Right renal pelvis (tissue), 4 donors: ENCODE measurements at regions not wholly inside any gene's neighbourhood (a gene's known extent, or its start where the extent isn't known, plus 50 kb on each side); places are given as distances from the start of the nearest gene placed in this dataset.
"Not testable (repeated sequence)": the region's sequence is repeated elsewhere in the genome, so short reads cannot be mapped to it uniquely, and the experiment has no call there.

Experiments used
- DNase-seq, 4 donors: peaks; one replicate each; pipeline ENCODE4 v3.0.0-alpha.2; 2013; ENCODE audit warnings: low read depth in 4 of 4, low spot score in 3 of 4, missing footprints in 1 of 4

DNA sequence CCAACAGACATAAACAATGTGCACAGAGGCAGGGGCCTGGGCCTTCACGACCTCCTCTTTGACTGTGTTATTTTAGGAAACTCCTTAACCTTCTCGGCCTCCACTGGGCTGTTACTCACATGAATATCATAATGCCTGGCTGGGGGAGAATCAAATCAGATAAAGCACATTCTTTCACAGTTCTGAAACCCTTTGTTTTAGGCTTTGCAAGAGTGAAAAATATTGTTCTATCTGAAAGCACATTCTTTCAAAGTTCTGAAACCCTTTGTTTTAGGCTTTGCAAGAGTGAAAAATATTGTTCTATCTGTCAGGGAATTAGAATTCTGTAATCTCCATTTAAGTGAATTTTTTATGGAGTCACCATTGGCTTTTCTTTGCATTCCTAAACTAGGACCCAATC, 50.7 kb upstream of the SYNDIG1 start:
- DNase-seq = no peak

DNA sequence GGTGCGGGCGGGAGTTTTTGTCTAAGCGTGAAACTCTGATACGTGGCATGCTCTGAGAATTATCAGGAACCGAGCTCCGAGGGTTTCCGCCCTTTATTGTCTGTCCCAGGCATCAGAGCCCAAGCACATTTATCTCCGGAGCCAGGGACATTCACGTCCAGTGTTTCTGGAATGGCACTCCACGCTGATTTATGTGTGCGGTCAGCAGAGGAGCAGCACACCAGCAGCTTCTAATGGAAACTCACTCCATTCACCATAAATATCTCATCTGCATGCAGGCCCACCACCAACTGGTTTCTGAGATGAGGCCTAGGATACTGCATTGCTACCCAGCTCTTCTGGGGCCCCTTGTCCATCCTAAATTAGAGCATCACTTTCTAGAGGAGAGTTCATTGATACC, 51.9 kb upstream of the SYNDIG1 start:
- DNase-seq = no peak

DNA sequence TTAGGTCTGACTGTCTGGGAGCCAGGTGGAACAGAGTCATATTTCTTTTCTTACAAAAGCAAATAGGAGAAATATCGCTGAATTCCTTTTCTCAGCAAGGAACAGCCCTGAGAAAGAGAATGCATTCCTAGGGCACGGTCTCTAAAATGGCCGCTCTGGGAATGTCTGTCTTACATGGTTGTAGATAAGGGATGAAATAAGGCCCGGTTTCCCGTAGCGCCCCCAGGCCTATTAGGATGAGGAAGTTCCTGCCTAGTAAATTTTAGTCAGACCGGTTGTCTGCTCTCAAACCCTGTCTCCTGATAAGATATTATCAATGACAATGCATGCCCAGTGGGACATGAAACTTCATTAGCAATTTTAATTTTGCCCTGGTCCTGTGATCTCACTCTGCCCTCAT, 54.0 kb upstream of the SYNDIG1 start:
- DNase-seq = not testable (repeated sequence)

DNA sequence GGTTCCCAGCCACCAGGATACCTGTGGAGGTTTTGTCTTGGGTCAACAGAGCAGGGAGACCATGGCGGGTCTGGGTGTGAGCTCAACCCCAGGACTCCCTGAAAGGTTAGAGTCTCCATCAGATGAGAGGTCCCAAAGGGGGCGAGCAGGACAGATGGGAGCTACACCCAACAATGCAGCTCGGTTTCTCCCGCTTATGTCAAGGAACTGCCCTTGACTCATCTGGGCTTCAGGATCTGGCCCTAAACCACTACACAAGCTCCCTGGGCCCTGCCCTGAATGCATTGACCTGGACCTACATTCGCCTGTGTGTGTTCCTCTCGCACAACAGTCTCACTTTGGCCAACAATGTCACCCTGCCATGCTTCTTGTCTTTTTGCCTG, 57.6 kb upstream of the SYNDIG1 start:
- DNase-seq = no peak

DNA sequence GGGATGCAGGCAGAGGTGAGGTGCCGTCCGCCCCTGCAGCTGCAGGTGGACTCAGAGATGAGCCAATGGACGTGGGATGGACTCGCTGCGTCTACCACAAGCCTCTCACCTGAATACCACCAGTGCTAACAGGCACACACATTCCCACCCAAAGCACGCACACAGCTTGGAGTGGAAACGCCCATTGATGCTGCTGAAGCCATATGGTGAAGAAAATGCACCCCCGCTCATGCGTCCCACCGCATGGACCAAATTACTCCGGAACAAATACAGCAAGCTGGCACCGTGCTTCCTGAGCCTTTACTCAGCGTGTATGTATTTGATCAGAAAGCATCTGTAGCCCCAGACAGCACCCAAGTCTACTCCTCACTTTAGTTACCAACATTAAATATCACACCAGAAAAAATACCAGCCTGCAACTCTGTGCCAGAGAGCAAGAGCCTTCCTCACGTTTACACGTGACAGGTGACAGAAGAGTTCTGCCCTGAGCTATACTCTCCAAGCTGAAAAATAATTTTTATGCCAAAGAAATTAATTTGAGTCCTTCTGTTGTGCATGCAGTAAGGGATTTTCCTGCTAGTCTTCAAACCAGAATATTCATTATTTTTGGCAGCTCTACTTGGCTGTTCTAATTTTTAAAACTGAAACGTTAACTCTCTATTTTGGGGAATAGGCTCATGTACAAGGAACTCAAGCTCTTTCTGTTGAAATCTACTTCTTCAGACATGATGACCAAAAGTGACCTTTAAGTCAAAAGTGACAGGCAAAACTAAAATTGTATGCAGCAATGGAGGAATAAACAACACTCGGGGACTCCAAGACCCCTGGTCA, 58.2 kb upstream of the SYNDIG1 start:
- DNase-seq = no peak

DNA sequence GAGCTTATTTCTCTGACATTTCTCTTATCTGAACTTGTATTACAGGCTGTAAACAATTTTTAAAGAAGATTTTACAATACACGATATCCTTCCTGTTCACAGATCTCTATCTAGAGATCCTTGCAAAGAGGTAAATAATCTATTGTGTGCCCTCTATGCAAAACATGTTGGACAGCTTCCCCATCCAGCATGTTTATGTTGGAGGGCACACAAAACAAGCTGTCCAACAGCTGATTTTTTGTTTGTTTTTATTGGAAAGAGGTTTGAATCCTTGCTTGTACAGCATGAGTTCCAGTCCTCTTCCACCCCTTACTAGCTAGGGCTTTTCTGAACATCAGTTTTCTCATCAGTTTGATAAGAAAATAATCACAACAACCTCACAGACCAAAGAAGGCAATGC, 62.3 kb upstream of the SYNDIG1 start:
- DNase-seq = no peak

DNA sequence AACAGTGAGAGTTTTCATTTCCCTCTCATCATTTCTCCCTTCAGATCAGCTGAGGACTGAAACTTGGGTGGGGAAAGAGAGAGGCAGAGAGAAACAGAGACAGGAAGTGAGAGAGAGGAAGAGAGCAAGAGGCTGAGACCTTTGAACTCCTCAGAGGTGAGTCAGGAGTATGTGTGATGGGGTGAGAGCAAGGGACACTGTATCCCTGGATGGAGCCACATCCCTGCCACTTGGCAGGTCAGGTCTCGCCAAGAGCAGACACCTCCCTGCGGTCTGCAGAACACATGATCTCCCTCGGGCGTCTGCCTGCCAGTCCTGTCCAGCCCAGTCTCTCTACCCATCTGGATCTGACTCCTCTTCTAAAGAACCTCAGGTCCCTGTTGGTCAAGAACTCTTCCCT, 62.7 kb upstream of the SYNDIG1 start:
- no peak for DNase-seq

DNA sequence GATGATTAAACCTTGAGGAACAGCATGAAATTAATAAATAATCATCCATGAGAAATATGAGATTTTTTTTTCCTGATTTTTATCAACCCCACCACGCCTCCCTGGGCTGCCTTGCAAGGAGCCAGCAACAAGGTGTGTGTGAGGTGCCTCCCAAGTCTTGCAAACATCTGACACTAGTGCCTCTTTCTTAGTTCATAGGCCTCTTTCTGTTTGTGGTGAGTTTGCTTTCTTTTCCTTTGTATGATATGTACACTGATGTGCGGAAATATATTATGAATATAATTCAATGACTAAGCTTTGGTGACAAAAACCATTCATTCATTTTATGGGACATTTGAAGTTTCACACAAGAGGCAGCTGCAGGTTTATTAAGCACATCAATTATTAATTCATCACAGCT, 63.2 kb upstream of the SYNDIG1 start:
- DNase-seq = no peak

DNA sequence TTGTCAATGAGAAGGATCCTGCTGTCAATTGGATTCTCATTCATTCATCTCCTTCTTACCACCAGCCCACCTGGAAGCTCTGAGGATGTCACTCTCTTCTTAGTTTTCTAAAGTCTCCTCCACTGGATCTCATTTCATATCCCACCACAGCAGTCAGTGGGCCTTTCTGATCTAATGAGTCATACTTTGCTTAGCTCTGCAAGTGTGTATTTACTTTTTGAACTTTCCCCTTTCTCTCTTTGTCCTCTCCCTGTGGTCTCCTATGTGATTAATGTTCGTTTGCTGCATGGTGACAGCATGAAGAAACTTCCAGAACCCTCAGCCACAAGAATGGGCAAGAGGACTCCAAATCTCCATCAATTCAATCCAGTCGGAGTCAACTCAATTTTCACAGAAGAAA, 63.6 kb upstream of the SYNDIG1 start:
- no peak for DNase-seq

DNA sequence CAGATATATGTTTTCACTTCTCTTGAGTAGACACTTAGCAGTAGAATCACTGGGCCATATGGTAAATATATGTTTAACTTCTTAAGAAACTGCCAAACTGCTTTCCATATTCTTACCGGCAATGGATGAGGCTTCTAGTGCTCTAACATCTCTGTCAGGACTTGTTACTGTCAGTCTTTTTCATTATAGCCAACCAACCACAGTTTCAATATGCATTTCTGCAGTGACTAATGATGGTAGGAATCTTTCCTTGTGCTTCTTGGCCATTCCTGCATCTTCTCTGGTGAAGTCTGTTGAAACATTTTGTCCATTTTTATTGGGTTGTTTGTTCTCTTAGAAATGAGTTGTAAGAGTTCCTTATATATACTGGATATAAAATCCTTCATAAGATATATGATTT, 66.0 kb upstream of the SYNDIG1 start:
- no peak for DNase-seq

DNA sequence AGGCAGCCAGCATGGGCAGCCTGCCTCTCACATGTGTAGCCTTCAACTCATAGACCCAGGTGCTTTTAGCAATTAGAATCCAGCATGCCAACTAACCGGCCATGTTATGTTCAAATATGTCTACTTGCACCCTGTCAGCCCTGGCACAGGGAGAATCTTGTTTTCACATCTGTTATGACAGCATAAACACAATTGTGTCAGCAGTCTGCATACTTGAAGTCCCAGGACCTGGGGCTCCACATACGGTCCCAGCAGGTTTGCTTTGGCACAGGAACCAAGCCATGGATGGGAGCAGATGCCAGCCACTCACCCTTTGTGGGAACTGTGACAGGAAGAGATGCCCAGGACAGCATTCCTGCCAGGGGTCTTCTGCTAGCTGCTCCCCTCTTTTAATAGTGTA, 67.2 kb upstream of the SYNDIG1 start:
- DNase-seq = no peak

DNA sequence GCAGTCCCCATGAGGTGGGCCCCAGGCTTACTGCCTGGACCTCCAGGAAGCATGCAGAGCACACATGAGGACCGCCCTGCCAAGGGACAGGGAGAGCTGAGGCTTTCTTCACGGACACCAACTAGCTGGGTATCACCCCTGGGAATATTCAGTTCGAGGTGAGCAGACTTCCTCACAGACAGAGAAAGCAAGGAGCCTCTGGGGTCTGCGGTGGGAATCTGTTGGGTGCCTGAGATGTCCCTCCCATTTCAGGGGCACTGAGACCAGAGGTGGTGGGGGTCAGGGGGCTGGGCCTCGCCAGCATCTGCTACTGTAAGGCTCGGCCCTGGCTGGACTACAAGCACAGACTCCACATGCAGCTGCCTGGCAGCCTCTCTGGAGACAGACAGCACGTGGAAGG, 74.3 kb upstream of the SYNDIG1 start:
- DNase-seq = no peak

DNA sequence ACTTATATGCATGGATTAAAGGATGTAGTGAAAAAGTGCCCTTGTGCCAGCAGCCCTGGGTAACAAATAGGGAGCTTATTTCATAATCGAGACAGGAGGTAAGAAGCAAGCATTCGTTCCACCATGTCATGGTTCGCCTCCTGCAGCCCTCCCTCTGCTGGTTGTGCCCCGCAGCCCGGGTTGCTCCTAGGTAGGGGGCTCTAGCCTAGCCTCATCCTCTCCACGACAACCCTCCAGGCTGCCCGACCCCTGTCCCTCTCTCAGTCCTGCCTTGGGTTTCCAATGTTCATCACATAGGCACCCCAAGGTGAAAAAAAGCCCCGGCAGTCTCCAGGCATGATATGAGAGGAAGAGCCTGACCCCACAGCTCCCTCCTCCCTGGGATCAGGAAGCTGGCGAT, 75.5 kb upstream of the SYNDIG1 start:
- DNase-seq = no peak

DNA sequence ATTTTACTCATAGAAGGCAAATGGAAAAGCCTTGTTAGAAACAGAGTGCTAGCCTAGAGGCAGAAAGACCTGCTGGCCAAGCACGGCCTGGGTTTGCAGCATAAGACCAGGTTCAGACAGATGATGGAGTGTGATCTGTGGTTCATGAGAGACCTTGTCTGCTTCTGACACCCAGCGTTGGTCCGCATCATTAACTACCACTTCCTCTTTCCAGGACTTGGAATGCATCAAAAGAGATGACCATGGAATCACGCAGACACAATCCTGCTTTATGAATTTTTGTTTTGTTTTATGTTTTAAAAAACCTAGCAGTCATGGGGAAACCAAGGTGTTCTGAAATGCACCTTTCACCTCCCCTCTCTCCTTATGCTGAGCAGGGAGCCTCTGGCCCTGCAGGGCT, 76.8 kb upstream of the SYNDIG1 start:
- no peak for DNase-seq

DNA sequence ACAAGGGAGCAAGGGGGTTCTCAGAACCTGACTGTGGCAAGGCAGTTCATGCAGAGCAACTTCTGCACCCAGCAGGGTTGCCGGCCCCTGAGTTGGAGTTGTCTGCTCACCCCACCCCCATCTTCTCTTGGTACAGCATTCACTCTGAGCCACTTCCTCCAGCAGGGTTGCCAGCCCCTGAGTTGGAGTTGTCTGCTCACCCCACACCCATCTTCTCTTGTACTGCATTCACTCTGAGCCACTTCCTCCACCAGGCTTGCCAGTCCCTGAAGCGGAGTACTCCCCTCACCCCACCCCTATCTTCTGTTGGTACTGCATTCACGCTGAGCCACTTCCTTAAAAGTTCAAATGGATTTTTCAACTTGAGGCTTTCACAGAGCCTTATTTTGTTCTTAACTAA, 79.7 kb upstream of the SYNDIG1 start:
- DNase-seq = no peak

DNA sequence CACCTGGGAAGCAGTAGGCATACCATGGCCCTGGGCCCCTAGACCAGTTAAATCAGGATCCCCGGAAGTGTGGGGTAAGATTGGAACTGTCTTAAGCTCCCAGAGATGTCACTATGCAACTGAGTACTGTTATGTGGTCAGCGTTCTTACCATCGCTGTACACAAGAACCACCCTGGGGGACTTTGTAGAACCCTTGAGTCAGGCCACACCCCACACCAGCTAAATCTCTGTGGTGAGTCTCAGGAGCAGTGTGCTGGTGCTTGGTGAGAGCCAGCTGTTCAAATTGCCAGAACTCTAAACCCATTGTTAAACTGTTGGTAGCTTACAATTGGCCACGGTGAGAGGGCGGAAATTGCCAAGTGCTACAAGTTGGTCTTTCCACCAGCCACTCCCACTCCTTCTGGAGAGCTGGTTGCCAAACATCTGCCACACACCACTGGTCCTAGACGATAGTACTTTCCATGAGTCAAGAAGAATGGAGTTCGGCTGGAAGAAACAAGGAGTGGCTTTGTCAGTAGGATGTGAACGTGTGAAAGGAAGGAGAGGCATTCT, 80.5 kb upstream of the SYNDIG1 start:
- no peak for DNase-seq

DNA sequence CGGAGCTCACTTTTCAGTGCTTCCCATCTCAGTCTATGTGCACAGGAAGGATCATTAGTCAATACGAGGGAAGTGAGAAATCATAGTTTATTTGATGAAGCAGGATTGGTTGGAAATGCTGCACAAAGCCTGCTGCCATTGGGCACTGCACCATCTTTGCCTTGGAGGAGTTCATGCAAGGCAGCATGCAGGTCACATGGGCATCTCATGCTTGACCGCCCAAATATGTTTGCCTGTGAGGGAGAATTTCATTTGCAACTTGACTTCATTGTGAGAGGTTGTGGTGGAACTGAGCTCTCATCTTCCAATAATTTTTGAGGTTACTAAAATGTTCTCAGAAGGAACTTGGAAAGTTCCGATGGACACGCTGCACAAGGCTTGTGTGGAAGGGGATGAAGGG, 83.9 kb upstream of the SYNDIG1 start:
- DNase-seq = no peak

DNA sequence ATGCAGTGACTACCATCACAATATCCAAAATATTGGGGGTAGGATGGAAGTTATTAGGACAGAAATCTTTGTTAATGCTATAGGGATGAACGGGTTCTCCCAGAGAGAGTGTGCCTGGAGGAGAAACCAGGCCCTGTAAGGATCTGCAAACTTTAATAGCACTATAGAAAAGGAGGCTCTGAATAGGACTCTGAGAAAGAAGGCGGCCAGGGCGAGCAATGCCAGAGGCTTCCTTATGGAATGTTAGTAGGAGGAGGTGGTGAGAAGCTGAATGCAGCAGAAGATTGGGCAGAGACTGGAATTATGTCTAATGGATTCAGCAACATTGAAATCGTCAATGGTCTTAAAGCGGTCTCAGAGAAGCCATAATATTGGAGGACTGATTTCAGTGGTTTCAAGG, 84.6 kb upstream of the SYNDIG1 start:
- no peak for DNase-seq

DNA sequence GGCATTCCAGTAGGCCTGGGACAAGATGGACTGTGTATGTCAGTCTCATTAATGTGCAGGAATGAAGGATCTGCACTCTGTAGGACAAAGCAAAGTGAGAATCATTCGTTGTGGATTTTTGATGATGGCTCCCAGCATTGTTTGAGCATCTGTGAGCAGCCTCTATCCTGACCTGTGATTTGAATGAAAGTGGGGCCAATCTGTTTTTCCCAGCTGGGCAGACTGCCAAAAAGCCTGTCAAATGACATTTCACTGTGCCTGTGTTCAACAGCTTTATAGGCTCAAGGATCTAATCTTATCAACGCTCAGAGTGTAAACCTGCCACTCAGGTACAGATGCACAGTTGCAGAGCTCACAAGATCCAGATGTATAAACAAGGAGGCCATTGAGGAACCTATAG, 86.7 kb upstream of the SYNDIG1 start:
- peak; percentile 28 to 40 (median 38) for DNase-seq

DNA sequence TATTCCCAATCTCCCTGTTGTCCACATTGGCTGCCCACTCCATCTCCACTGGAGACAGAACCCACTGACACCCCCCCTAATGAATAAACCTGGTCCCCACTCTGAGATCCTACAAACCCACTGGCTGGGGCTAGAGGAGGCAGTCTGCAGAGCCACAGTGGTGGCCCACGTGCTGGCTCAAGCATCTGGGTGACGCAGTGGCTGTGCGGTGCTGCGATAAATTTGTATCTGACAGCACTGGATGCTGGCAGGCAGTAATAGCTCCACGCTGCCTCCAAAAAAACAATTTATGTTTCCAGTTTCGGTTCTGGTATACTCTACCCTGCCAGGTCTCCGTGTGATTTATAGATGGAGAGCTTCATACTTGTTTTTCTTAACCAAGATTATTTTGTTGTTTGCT, 87.1 kb upstream of the SYNDIG1 start:
- DNase-seq = no peak

DNA sequence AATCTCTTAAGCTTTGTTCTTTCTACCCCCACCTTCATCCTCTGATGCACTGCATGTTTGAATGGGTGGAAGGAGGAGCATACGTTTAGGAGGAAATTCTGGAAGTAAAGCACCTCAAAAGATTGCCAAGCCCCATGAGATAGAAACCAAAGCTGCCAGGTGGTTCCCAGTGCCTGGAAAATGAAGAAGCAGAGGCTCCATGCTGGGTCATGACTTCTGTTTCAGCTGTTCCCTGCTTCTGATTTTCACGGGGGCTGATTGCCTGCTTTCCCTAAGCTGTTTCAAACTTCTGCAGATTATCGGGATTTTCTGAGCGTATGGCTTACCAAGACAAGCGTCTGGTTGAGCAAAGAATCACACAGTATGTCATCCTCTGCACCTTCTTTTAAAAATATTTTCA, 87.5 kb upstream of the SYNDIG1 start:
- DNase-seq = no peak

DNA sequence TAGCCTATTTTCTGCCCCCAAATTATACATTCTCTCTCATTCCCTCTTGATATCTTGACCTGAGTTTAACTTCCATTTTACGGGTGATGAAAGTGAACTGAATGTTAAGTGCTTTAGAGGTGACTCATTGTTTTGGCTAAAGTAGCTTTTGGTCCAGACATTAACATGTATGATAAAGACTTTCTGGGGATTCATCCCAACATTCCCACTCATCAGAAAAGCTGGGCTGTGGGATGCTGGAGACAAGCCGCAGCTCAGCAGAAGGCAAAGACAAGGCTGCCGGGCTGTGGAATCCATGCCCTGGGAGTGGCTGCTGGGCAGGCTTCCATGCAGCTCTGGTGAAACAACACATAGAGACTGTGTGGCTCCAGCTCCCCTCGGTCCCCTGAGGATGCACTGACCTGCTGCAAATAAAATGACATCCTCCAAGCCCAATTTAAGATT, 89.9 kb upstream of the SYNDIG1 start:
- DNase-seq = no peak
